ENCODE measurements at regions not wholly inside any gene's neighbourhood (a gene's known extent, or its start where the extent isn't known, plus 50 kb on each side); places are given as distances from the start of the nearest gene placed in this dataset.

DNA sequence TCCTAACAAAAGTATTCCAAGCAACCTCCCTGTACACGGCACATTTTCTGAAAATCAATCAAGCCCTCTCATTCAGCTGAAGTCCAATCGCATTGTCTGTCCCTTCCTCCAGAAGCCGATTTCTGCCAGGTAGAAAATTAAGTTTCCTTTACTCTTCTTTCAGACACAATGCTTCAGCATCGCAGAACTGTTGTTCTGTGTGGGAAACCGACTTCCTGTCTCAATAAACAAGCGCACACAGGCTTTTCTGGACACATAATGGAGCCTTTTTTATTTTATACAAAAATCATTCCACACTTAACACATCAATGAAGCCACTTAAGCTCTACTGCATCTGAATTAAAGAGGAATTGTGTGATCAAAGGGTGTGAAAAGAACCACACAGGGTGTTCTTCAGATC, 75.6 kb downstream of the BLID start:
- POLR2A ChIA-PET, result no interaction called here

DNA sequence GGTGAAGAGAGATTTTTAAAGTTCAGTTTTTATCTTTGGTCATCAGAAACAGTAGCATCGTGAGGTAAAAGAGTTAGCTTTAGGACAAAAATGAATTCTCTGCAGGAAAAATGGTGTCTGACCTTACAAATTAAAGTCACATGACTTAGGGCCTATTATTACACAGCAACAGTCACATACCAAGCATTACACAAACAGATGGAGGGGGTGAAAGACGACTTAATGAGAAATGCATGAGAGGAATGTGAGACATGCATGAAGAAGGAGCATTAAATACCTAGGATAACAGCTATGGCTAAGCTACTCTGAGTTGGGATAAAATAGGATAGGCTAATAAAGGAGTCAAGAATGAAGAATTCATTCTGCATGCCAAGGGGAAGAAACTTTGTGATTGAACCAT, 77.5 kb downstream of the BLID start:
- Mint-ChIP-seq H3K9me3 (no peaks in the 10 kb centered on the region), H3K4me3 (no peak overlapping the region), H3K4me1 (ENCODE audit: low read depth) (no peaks in the 10 kb centered on the region), H3K27ac (no peak overlapping the region), H3K27me3 (peaks cover 11% of the 10 kb centered on the region), H3K36me3 (ENCODE audit: low read depth) (no peaks in the 10 kb centered on the region)
- Histone ChIP-seq H3K36me3 (ENCODE audit: insufficient read depth, low read length) (no peaks in the 10 kb centered on the region), H3K9me3 (ENCODE audit: control insufficient read depth in 1 of 2, insufficient read depth in 1 of 2, low read length in 2 of 2) (no peaks in the 10 kb centered on the region), H3K4me1 (ENCODE audit: insufficient read depth, low read length) (no peaks in the 10 kb centered on the region), H3K27ac (ENCODE audit: low read depth in 1 of 2, low read length in 2 of 2) (no peak overlapping the region), H3K27me3 (ENCODE audit: control insufficient read depth in 1 of 2, insufficient read depth in 2 of 2, low read length in 2 of 2) (no peaks in the 10 kb centered on the region), H3K4me3 (ENCODE audit: low read length) (no peak overlapping the region)
- DNase-seq (no peak), ATAC-seq (ENCODE audit: poor library complexity) (no peak)
- POLR2A ChIA-PET, result no interaction called here
- intact Hi-C loops (cut with DNase I, micrococcal nuclease), result no loop called here
- CTCF ChIA-PET, result no interaction called here
- TF ChIP-seq, protein P1, sequence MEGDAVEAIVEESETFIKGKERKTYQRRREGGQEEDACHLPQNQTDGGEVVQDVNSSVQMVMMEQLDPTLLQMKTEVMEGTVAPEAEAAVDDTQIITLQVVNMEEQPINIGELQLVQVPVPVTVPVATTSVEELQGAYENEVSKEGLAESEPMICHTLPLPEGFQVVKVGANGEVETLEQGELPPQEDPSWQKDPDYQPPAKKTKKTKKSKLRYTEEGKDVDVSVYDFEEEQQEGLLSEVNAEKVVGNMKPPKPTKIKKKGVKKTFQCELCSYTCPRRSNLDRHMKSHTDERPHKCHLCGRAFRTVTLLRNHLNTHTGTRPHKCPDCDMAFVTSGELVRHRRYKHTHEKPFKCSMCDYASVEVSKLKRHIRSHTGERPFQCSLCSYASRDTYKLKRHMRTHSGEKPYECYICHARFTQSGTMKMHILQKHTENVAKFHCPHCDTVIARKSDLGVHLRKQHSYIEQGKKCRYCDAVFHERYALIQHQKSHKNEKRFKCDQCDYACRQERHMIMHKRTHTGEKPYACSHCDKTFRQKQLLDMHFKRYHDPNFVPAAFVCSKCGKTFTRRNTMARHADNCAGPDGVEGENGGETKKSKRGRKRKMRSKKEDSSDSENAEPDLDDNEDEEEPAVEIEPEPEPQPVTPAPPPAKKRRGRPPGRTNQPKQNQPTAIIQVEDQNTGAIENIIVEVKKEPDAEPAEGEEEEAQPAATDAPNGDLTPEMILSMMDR (IDR thresholded peaks at IDR 0.05), result no peak

More for the DNA sequence above, 75.6 kb downstream of the BLID start:
- Mint-ChIP-seq H3K36me3 (ENCODE audit: low read depth) (no peaks in the 10 kb centered on the region), H3K27ac (no peak overlapping the region), H3K27me3 (peaks cover 16% of the 10 kb centered on the region), H3K4me3 (no peak overlapping the region), H3K9me3 (no peaks in the 10 kb centered on the region), H3K4me1 (ENCODE audit: low read depth) (no peaks in the 10 kb centered on the region)
- no peaks in the 10 kb centered on the region for H3K9me3 ChIP-seq (ENCODE audit: control insufficient read depth in 1 of 2, insufficient read depth in 1 of 2, low read length in 2 of 2)
- no peak overlapping the region for H3K4me3 ChIP-seq (ENCODE audit: low read length)
- ATAC-seq (ENCODE audit: poor library complexity) (no peak), DNase-seq (no peak)
- H3K27ac ChIP-seq (ENCODE audit: low read depth in 1 of 2, low read length in 2 of 2), result no peak overlapping the region
- H3K4me1 ChIP-seq (ENCODE audit: insufficient read depth, low read length), result no peaks in the 10 kb centered on the region
- CTCF ChIA-PET, result no interaction called here
- no peaks in the 10 kb centered on the region for H3K36me3 ChIP-seq (ENCODE audit: insufficient read depth, low read length)
- TF ChIP-seq, protein P1 (IDR thresholded peaks at IDR 0.05), result no peak
- H3K27me3 ChIP-seq (ENCODE audit: control insufficient read depth in 1 of 2, insufficient read depth in 2 of 2, low read length in 2 of 2), result no peaks in the 10 kb centered on the region
- intact Hi-C loops (cut with DNase I, micrococcal nuclease), result no loop called here

GRCh38 chr11:122037911-122038310, 78.1 kb downstream of the BLID start:
- no peaks in the 10 kb centered on the region for H3K4me1 Mint-ChIP-seq (ENCODE audit: low read depth)
- Histone ChIP-seq H3K36me3 (ENCODE audit: insufficient read depth, low read length) (no peaks in the 10 kb centered on the region), H3K4me3 (ENCODE audit: low read length) (no peak overlapping the region), H3K27me3 (ENCODE audit: control insufficient read depth in 1 of 2, insufficient read depth in 2 of 2, low read length in 2 of 2) (no peaks in the 10 kb centered on the region), H3K9me3 (ENCODE audit: control insufficient read depth in 1 of 2, insufficient read depth in 1 of 2, low read length in 2 of 2) (no peaks in the 10 kb centered on the region), H3K4me1 (ENCODE audit: insufficient read depth, low read length) (no peaks in the 10 kb centered on the region), H3K27ac (ENCODE audit: low read depth in 1 of 2, low read length in 2 of 2) (no peak overlapping the region)
- DNase-seq (no peak), ATAC-seq (ENCODE audit: poor library complexity) (no peak)
- H3K4me3 Mint-ChIP-seq, result no peak overlapping the region
- TF ChIP-seq, protein P1 (IDR thresholded peaks at IDR 0.05), result no peak
- CTCF ChIA-PET, result no interaction called here
- intact Hi-C loops (cut with DNase I, micrococcal nuclease), result no loop called here
- H3K27me3 Mint-ChIP-seq, result peaks cover 11% of the 10 kb centered on the region
- POLR2A ChIA-PET, result no interaction called here
- no peaks in the 10 kb centered on the region for H3K36me3 Mint-ChIP-seq (ENCODE audit: low read depth)
- no peaks in the 10 kb centered on the region for H3K9me3 Mint-ChIP-seq
- H3K27ac Mint-ChIP-seq, result no peak overlapping the region
